ENCODE measurements at regions not wholly inside any gene's neighbourhood (a gene's known extent, or its start where the extent isn't known, plus 50 kb on each side); places are given as distances from the start of the nearest gene placed in this dataset.

GRCh38 chr4:74663631-74664030 is 130.7 kb downstream of the BTC start:
- TF ChIP-seq CTCF (IDR thresholded peaks at IDR 0.05), result no peak
- TF ChIP-seq EP300 (IDR thresholded peaks at IDR 0.05), result no peak
- no peak for TF ChIP-seq POLR2A (IDR thresholded peaks at IDR 0.05)
